Hypothalamus (tissue), 51 donors: ENCODE measurements at regions not wholly inside any gene's neighbourhood (a gene's known extent, or its start where the extent isn't known, plus 50 kb on each side); places are given as distances from the start of the nearest gene placed in this dataset.

Experiments used
- DNase-seq, 51 donors: peaks; one replicate each; lab custom pipeline; 2025; lab: John Stamatoyannopoulos, UW

DNA sequence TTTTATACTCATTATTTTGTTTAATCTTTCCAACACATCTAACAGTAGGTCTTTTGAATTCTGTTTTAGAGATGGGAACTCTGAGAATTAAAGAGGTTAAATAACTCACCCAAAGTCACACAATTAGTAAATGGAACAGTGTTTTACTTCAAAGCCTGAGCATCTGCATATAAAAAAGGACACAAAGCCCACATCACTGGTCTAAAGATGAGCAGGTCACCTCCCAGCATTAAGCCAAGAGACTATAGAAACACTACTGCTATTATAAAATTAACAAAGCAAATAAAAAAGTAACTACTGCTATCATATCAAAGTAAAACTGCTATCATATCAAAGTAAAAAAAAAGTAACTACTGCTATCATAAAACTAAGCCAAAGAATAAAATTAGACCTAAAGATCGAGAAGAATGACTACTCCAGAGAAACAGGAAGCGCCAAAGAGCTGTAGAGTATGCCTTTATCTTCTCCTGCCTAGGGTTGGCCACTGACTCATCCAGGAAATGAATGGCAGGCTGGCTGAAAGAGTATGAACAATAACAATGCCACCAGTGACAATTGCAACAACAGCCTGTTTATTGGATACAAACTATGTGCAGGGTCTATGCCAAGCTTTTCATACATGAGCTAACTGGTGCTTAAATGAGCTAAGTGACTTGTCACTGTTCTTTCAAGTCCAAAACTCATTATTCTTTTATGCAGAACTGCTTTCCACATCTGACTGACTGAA is 1153.0 kb upstream of the TENM4 start:
- DNase-seq, result peak in 22 of 51 donors; percentile 0 to 57 (median 14)

DNA sequence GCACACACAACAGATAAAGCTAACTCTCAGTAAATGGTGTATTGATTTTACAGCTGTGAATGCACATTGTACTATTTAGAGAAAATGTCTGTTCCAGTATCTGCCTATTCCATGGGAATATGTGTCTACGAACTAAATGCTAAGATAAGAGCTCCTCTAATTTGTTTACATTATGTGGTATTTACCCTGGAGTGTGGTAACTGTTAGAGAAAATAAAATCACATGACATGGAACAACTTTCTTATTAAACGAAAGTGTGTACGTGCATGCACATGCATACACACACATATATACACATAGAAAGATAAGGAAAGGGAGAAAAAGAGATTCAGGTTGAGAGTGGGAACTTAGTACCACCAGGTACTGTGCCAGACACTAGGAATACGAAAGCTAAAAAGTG is 1151.7 kb upstream of the TENM4 start:
- DNase-seq, result no peak

DNA sequence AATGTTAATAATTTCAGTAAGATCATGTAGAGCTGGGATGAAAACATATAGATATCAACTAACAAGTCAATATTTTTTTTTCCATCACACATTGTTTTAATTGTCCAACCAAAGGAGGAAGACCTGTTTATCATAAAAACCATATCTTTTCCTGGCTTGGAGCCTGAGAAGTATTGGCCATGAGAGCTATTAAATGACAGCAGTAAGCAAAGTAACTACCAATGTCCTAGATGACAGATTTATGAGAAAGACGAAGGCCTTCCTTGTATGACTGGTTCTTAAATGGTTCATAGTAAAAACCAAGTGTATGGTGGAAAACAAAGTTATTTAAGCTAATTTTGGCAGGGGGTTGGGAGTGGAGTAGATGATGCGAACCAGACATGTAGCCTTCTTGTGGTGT is 1147.1 kb upstream of the TENM4 start:
- DNase-seq, result no peak

DNA sequence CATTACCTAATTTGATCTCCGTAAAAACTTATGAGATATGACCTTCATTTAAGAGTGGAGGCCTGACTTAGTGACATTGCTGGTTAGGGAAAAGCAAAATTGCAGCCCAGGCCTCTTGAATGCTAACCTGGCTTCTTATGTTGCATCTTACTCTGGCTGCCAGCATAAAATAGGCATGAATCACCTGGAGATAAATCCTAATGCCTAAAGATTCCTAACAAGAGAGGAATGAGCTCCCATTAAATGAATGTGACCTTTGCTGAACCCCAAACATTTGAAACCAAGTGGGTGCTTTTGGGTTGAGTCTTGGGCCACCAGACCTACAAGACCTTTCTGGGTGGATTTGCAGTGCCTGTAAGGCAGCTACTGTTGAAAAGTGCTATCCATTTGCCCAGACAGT is 1145.6 kb upstream of the TENM4 start:
- DNase-seq, result no peak

DNA sequence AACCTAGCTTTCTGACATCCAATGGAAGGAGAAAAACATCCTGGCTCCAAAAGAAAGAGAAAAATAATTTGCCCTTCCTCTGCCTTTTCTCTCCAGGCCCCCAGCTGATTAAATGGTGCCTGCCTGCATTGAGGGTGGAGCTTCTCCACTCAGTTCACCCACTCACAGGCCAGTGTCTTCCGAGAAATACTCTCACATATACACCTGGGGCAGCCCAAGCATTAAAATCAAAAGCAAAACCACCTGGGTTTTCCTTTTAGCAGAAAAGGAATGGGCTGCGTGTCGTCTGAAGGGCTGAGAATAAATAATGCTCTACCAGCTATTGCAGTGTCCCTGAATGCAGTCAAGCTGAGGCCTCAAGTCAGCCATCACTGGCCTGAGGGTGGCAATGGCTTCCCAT is 1143.8 kb upstream of the TENM4 start:
- DNase-seq, result no peak

DNA sequence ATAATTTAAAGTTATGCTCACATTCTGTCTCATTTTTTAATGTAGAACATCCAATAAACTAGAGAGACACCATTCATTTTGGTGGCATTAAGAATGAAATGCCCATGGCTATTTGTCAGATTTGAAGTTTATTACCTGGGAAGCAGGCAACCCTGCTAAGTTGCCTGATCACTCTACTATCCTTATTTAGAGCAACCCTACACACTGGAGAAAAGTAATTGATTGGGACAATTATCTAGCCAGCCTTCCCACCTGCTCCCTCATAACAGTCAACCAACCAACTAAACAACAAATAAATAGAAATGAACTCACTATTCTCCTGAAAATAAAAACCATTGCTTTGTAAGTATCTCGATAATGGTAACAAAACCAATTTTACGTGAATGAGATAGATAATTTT is 1129.0 kb upstream of the TENM4 start:
- DNase-seq, result no peak

DNA sequence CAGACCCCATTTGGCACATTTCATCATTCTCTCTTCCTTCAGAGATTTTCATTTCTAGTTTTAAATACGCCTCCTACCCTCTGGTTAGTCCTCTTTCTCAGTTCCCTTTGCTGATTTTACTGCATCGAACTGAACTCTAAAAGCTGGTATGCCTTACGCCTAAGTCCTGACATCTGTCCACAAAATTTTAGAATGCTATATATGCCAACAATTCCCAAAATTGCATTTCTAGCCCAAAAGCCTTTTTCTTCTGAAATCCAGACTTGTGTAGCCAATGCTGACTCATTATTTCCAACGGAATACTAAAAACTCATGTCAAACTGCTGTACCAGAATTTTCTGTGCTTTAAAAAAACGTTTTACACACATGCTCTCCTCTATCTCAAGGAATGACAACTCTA is 1124.4 kb upstream of the TENM4 start:
- no peak for DNase-seq

DNA sequence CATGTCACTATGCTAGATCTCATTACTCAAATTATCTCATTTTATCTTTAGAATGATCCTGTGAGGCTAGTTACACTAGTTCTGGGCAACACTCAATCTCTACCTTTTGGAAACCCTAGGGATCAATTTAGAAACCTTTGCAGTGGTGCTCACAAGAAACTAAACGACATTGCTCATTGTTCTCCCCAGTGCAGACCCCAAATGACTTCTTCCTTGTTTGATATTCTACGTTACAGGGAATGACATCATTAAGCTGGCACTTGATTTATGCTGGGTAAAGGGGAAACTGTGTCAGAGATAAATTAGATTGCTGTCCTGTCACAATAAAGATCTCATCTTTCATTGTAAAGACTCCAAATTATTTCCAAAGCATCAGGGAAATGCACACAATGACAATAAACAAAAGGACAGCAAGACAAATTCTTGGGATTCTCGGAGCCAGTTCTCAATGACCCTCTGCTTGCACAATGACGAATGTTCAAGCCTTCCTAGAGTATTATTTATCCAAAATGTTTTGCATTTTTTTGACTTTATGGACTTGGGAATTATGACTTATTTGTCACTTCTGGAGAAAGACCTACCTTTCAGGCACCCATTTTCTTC is 1121.8 kb upstream of the TENM4 start:
- no peak for DNase-seq

DNA sequence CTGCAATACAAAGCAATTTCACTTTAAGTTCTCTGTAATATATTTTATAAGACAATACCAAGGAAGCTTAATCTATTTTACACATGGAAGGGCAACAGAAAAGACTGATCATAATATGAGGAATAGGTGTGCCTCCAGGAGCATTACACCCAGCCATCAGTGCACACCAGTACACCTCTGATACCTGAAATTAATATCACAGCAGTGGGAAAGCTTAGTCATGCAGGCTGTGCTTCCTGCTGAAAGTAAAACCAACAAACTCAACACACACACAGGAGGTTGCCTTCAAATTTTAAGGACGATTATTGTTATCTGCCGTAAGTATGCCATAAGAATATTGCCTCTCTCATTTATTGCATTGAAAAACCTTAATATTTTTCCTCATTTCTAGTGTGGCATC is 1119.1 kb upstream of the TENM4 start:
- DNase-seq, result no peak

DNA sequence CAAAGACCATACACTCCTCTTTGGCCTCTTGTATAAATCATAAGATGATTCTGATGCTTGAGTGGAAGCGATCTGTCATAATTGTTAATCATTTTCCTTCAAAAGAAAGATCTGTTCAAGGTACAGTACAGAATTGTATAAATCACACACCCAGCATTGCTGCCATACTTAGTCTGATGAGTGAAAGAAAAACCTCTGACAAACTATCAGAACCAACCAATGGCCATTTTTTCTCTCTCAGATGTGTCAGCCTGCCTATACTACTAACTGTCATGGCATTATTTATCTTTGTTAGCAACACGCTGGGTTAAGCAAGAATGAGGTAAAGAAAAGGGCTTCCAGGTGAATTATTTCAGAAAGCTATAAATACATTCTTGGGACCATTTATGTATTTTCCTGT is 1112.7 kb upstream of the TENM4 start:
- no peak for DNase-seq

DNA sequence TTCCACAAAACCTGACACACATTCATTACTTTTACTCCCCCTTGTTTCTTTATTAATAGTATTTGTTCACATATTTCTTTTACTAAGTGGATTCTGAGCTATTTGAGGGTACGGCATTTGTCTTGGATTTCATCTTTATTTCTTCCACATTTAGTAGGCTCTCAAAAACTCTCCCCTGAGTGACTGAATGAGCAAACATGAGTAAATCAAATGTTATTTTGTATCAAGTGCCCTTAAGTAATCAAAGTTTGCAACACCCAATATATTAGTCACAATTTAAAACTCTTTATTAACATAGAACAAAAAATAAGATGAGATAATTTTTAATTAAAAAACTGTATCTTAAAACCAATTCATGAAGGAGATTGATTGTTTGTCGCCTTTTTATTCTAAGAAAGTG is 1101.9 kb upstream of the TENM4 start:
- no peak for DNase-seq

DNA sequence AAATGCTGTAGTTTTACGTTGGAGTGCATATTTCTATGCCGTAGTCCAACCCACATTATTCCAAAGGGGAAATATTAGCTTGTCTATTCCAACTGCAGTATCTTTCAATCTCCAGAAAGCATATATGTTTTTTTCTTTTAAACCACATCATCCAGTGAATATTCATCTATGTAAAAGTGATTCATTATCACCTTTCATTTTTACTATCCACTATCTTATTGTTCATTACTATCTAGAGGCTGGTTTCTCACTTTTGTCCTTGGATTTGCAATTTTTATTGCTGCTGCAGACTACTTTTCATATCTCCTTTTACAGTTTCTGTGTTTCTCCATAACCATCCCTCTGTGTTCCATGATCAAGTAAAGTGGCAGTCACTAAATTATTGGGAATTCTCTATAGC is 1097.2 kb upstream of the TENM4 start:
- no peak for DNase-seq

DNA sequence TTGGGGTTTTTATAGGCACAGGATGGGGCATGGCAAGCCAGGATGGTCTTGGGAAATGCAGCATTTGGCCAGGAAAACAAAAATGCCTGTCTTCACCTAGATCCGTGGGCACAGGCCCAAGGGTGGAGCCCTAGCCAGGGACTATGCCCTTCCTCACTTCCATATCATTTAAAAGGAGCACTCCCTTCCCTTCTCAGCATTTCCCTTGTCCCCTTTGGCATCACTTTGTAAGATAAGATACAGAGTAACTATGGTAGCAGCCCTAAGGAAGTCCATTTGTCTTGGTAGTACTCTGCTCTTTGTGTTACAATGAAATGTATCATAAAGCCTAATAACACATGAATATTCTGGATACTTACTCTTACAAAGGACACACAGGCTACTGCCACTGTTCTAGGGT is 1092.6 kb upstream of the TENM4 start:
- DNase-seq, result no peak

DNA sequence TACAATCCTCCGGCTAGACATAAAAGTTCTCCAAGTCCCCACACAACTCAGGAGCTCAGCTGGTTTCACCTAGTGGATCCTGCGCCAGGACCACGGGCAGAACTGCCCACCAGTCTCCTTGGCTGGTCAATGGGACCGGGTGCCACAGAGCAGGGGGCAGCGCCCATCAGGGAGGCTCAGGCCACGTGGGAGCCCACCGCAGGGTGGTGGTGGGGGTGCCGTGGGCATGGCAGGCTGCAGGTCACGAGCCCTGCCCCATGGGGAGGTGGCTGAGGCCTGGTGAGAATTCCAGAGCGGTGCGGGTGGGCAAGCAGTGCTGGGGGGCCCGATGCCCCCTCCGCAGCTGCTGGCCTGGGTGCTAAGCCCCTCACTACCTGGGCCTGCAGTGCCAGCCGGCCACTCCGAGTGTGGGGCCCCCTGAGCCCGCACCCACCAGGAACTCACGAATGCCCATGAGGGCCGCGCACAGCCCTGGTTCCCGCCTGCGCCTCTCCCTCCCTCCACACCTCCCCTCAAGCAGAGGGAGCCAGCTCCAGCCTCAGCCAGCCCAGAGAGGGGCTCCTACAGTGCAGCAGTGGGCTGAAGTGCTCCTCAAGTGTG is 1091.9 kb upstream of the TENM4 start:
- no peak for DNase-seq

DNA sequence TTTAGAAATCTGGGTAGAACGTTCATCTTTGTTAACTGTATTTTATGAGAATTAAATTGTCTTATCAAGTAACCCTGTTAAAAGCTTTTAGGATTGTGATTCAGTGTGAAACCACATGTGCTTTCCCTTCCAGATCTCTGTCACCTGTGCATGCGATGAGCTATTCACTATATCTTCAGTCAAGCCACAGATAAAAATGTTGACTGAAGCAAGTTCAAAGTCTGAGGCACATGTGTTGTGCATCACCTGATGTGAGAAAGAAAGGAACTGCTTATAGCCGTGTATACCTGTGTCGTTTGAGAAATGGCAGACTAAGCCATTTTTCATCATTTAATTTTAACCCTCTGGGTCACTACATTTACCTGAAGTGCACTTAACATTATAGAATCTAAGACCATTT is 1088.9 kb upstream of the TENM4 start:
- no peak for DNase-seq

DNA sequence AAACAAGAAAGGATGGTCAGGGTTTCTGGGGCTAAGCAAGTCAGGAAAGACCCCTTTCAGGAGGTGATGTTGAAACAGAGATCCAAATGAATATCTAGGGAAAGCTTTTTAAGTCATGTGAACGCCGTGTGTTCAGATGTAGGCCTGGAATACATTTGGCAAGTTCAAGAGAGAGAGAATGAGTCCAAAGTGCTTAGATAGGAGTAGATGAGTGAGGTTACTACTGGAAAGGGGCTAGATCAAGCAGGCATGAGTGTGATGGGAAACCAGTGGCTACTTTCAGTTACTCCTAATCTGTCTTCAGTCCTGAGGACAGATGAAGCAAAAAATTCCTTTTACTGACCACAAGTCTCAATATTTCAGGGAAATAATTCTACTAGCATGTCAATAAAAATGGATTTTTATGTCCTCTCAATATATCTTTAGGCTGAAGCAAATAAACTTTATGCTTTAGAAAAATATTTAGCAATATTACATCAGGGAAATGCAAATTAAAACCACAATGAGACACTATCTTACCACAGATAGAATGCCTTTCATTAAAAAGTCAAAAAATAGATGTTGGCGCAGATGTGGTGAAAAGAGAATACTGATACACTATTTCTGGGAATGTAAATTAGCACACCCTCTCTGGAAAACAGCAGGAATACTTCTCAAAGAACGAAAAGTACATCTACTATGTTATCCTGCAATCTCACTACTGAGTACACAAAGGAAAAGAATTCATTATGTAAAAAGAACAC is 1085.0 kb upstream of the TENM4 start:
- DNase-seq, result no peak

DNA sequence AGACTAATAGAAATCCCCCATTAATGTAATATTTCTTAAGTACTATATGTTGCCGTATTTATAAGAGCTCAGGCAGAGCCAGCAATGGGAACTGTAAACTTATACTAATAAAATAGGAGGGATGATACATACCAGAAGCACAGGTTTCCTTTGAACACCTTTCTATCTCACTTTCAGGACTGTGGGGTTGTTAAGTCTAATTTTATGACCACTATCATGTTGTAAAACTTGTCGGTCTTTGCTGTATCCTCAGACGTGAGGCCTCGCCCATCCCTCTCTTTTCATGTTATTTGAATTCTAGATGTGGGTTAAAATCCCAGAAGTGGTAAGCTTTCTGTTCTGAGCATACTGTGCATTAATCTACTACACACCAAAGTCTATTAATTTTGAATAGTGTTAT is 1083.5 kb upstream of the TENM4 start:
- no peak for DNase-seq

DNA sequence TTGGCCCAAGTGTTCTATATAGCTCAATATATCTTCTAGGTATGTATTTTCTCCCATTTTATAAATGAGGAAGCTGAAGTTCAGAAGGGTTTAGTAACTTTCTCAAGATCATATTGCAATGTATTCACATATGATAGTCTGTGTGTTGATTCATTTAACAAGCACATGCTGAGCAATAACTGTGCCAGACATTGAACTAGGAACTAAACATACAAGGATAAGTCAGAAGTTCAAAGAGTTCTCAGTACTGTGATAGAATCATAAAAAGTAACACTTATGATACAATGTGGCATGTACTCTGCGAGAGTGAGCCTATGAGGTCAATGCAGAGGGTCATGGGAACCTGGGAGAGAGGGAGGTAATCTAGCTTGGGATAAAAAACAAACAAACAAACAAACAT is 1082.2 kb upstream of the TENM4 start:
- no peak for DNase-seq

DNA sequence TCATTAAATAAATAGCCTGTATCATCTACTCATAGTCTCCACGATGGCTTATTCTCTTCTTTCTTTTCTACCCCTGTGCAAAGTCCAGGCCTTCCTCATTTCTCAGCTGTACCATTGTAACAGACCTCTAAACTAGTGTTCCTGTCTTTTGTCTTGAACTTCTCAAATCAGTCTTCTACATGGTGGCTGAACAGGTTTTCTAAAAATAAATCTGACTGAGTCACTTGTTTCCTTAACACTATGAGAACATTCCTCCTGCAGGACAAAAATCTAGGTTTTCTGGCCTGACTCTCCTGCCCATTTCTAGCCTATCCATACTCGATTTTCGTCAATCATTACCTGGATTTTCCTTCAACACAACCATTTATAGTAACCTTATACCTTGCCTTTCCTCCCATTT is 1080.8 kb upstream of the TENM4 start:
- DNase-seq, result no peak

DNA sequence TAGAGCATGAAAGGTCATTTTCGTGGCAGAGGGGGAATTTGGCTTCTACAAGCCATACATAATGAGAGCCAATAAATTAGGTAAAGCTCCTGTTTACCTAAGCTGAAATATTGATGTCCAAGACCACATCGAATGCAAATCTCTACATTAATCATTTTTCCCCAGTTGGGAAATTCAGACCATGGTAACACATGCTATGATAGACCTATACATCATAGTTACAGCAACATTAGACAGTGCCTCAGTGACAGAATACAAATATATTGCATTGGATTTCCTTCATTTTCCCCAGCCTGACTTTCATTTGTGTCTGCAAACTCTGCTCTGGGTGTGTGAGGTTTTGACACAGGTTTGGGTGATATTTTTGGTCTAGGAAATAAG is 1079.7 kb upstream of the TENM4 start:
- DNase-seq, result no peak

DNA sequence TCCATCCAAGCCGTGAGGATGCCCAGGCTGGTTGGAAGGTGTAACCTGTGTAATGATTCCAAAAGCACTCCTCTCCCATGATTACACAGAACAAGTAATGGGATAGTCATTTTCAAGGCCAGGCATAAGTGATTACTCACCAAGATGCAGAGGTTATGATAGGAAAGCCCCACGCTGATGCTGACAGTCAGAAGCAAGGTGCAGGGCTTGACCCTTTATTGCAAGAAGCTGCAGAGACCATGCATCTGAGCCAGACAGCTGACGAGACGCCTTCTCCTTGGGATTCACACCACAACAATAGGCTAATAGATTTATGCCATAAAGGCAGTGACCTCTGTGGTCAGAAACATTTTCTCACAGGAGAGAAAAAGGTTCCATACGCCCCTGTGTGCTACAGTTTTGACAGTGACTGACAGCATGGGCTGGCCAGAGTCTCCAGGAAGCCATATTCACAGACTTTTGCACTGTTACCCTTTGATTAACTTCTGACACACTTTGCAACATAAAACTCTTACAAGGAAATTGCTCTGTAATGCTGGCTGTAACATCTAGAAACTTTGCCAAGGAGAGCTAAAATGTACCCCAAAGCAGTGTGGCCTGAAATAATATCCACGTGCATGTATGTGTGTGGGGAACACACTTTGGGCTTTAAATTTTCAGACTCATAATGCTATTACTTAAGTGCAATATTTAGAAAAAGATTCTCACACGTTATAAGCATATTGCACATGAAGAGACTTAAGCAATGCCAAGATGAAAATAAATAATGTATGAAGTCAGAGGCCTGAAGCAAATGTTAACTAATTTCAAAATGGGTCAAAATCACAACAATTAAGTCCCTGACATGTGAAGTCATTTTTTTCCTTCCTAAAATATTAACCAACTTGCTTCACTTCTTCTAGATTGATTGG is 1079.0 kb upstream of the TENM4 start:
- DNase-seq, result no peak
